Fibroblast of lung (primary cell): ENCODE measurements at regions not wholly inside any gene's neighbourhood (a gene's known extent, or its start where the extent isn't known, plus 50 kb on each side); places are given as distances from the start of the nearest gene placed in this dataset.
A peak's percentile ranks its signal among the peaks of the same experiment; 100 is the strongest.

Experiments used
- DNase-seq, 2 donors: peaks; one replicate each; pipeline versions ENCODE4 v3.0.0 to v3.0.0-alpha.2; 2010; ENCODE audit warnings: low read depth in 2 of 2
- H2AFZ ChIP-seq: 2 replicates; pipeline ENCODE4 v1.5.1; 2012; ENCODE audit warnings: low read length, control low read depth, inconsistent platforms
- H3K27ac ChIP-seq: 2 replicates; pipeline ENCODE4 v1.5.1; 2011; ENCODE audit warnings: low read length, control low read depth; ENCODE audit not compliant: insufficient read depth
- H3K27me3 ChIP-seq: 2 replicates; pipeline ENCODE4 v1.5.1; 2011; ENCODE audit warnings: mild to moderate bottlenecking, low read length; ENCODE audit not compliant: control insufficient read depth, insufficient read depth
- H3K36me3 ChIP-seq: 2 replicates; pipeline ENCODE4 v1.5.1; 2011; ENCODE audit warnings: low read length; ENCODE audit not compliant: control insufficient read depth, insufficient read depth
- H3K4me1 ChIP-seq: 2 replicates; pipeline ENCODE4 v1.5.1; 2011; ENCODE audit warnings: low read length; ENCODE audit not compliant: control insufficient read depth, insufficient read depth; ENCODE audit errors: extremely low read depth
- H3K4me2 ChIP-seq: 2 replicates; pipeline ENCODE4 v1.5.1; 2011; ENCODE audit warnings: low read length, control low read depth; ENCODE audit not compliant: insufficient read depth; ENCODE audit errors: extremely low read depth
- H3K4me3 ChIP-seq, 4 experiments: fragments of 200-600 bp in 1 of 4; sonication (generic) in 1 of 4; replicated peaks in 1 of 4; 2 replicates each; pipeline ENCODE4 v1.5.1; 2011 to 2016; ENCODE audit warnings: low read length in 4 of 4, low read depth in 3 of 4, mild to moderate bottlenecking in 3 of 4, control low read depth in 2 of 4, inconsistent platforms in 1 of 4, mixed read lengths in 1 of 4; ENCODE audit not compliant: insufficient read depth in 1 of 4; ENCODE audit errors: control extremely low read depth in 1 of 4
- H3K79me2 ChIP-seq: 2 replicates; pipeline ENCODE4 v1.5.1; 2012; ENCODE audit warnings: mild to moderate bottlenecking, low read length, inconsistent platforms; ENCODE audit not compliant: control insufficient read depth, insufficient read depth
- H3K9ac ChIP-seq: 2 replicates; pipeline ENCODE4 v1.5.1; 2011; ENCODE audit warnings: mild to moderate bottlenecking, low read length, control low read depth; ENCODE audit not compliant: insufficient read depth
- H3K9me3 ChIP-seq: 2 replicates; pipeline ENCODE4 v1.5.1; 2012; ENCODE audit warnings: low read depth, low read length; ENCODE audit not compliant: control insufficient read depth, insufficient read depth
- H4K20me1 ChIP-seq: 2 replicates; pipeline ENCODE4 v1.5.1; 2011; ENCODE audit warnings: low read length; ENCODE audit not compliant: control insufficient read depth, insufficient read depth; ENCODE audit errors: extremely low read depth
- EZH2 ChIP-seq: IDR thresholded peaks from 2 replicates; pipeline ENCODE4 v1.5.1; 2012; ENCODE audit warnings: low read length, control low read depth, mild to moderate bottlenecking; ENCODE audit errors: missing control alignments
- TF ChIP-seq, protein P1 (sequence below), 2 donors: IDR thresholded peaks in 1 of 2; conservative IDR thresholded peaks in 1 of 2; 1 replicate in 1 of 2; 2 replicates in 1 of 2; pipeline ENCODE4 v1.5.1; 2011 to 2012; ENCODE audit warnings: low read length in 2 of 2, control low read depth in 1 of 2, inconsistent platforms in 1 of 2, low read depth in 1 of 2, mild to moderate bottlenecking in 1 of 2

DNA sequence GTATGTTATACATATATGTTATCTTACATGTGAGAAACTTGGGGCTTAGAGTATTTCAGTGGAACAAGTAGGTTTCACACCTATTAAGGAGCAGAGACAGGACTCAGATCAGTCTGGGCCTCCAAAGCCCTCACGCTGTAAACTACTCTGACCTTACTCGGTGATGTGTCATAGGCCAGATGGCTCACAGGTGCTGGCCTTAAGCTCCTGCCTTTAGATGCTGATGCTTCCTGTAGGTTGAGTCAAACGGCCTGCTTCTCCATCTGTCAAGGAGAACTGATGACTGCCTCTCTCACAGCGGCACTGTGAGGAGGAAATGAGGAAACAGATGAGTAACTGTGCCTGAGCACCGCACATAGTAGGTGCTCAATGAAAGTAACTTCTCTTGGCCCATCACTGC lies 312.6 kb upstream of the COBL start:
- no peaks in the 10 kb centered on the region for H3K79me2 ChIP-seq
- TF ChIP-seq, protein P1, sequence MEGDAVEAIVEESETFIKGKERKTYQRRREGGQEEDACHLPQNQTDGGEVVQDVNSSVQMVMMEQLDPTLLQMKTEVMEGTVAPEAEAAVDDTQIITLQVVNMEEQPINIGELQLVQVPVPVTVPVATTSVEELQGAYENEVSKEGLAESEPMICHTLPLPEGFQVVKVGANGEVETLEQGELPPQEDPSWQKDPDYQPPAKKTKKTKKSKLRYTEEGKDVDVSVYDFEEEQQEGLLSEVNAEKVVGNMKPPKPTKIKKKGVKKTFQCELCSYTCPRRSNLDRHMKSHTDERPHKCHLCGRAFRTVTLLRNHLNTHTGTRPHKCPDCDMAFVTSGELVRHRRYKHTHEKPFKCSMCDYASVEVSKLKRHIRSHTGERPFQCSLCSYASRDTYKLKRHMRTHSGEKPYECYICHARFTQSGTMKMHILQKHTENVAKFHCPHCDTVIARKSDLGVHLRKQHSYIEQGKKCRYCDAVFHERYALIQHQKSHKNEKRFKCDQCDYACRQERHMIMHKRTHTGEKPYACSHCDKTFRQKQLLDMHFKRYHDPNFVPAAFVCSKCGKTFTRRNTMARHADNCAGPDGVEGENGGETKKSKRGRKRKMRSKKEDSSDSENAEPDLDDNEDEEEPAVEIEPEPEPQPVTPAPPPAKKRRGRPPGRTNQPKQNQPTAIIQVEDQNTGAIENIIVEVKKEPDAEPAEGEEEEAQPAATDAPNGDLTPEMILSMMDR (conservative IDR thresholded peaks at IDR 0.05 in 1 of 2, IDR thresholded peaks at IDR 0.05 in 1 of 2; ENCODE audit: low read depth in 1 of 2, low read length in 2 of 2) = no peak
- TF ChIP-seq EZH2 = no peak
- H3K27me3 ChIP-seq = no peaks in the 10 kb centered on the region
- H3K4me1 ChIP-seq = no peaks in the 10 kb centered on the region
- no peaks in the 10 kb centered on the region for H3K36me3 ChIP-seq
- no peak overlapping the region for H3K4me2 ChIP-seq
- H3K4me3 ChIP-seq = no peak overlapping the region
- no peak overlapping the region for H3K27ac ChIP-seq
- no peaks in the 10 kb centered on the region for H4K20me1 ChIP-seq
- H2AFZ ChIP-seq = no peak overlapping the region
- H3K9ac ChIP-seq = no peak overlapping the region
- DNase-seq = peak in 1 of 2 donors; percentile 30
- H3K9me3 ChIP-seq = no peaks in the 10 kb centered on the region

DNA sequence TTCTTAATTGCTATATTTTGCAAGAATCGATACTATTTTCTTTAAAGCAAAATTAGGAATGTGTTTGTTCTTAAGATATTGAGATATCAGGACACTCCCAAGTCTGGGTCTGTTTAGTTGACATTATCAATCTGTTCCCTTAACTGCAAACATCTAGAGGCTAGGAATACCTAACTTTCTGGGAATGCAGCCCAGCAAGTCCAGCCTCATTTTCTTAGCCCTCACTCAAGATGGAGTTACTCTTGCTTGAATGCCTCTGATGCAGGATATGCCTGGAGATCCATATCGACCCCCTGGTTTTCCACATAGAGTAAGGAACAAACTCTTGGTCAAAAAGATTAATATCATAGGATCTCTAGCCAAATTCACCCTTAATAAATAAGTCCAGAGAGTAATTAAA lies 305.3 kb upstream of the COBL start:
- Histone ChIP-seq H3K4me1 (no peaks in the 10 kb centered on the region), H3K4me3 (no peak overlapping the region), H3K36me3 (no peaks in the 10 kb centered on the region), H3K9ac (no peak overlapping the region), H2AFZ (no peak overlapping the region), H3K9me3 (no peaks in the 10 kb centered on the region), H3K27me3 (no peaks in the 10 kb centered on the region), H3K79me2 (no peaks in the 10 kb centered on the region), H4K20me1 (no peaks in the 10 kb centered on the region), H3K27ac (no peak overlapping the region), H3K4me2 (no peak overlapping the region)
- no peak for DNase-seq
- no peak for TF ChIP-seq EZH2
- TF ChIP-seq, protein P1 (conservative IDR thresholded peaks at IDR 0.05 in 1 of 2, IDR thresholded peaks at IDR 0.05 in 1 of 2; ENCODE audit: low read depth in 1 of 2, low read length in 2 of 2) = no peak

DNA sequence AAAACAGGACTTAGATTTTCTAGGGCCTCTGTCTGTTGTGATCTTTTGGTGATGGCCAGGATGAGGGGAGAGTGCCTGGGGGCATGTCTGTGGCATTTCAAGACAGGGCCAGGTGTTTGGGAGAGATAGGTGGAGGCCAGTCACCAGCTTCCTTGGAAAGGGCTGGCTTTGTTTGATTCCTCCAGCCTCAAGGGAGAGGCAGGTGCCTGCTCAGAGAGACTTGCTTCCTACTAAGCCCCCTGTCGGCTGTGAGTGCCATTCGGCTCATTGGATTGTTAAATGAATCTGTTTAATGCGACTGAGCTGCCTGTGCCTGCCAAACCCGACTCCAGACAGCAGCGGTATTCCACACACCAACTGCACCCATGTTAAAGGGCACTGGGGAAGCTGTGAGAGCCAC lies 304.1 kb upstream of the COBL start:
- Histone ChIP-seq H3K27me3 (no peaks in the 10 kb centered on the region), H3K4me1 (no peaks in the 10 kb centered on the region), H2AFZ (no peak overlapping the region), H3K9ac (no peak overlapping the region), H3K79me2 (no peaks in the 10 kb centered on the region), H3K4me3 (no peak overlapping the region), H3K4me2 (no peak overlapping the region), H3K36me3 (no peaks in the 10 kb centered on the region), H3K27ac (no peak overlapping the region), H4K20me1 (no peaks in the 10 kb centered on the region), H3K9me3 (no peaks in the 10 kb centered on the region)
- no peak for TF ChIP-seq EZH2
- TF ChIP-seq, protein P1 (conservative IDR thresholded peaks at IDR 0.05 in 1 of 2, IDR thresholded peaks at IDR 0.05 in 1 of 2; ENCODE audit: low read depth in 1 of 2, low read length in 2 of 2) = no peak
- no peak for DNase-seq
